ENCODE measurements at regions not wholly inside any gene's neighbourhood (a gene's known extent, or its start where the extent isn't known, plus 50 kb on each side); places are given as distances from the start of the nearest gene placed in this dataset.

- Histone ChIP-seq H3K36me3 (ENCODE audit: low read depth, missing control alignments) (no peaks in the 10 kb centered on the region), H3K4me1 (no peaks in the 10 kb centered on the region), H3K27me3 (no peaks in the 10 kb centered on the region), H3K4me3 (no peak overlapping the region), H3K27ac (no peak overlapping the region), H3K9me3 (no peaks in the 10 kb centered on the region)
- intact Hi-C loops (cut with DNase I; ENCODE audit: low total_unique reads) = no loop called here
- WGBS, 2 donors = 67 to 69% methylated on average over 5 of the region's 5 CpGs
- TF ChIP-seq, protein P1, sequence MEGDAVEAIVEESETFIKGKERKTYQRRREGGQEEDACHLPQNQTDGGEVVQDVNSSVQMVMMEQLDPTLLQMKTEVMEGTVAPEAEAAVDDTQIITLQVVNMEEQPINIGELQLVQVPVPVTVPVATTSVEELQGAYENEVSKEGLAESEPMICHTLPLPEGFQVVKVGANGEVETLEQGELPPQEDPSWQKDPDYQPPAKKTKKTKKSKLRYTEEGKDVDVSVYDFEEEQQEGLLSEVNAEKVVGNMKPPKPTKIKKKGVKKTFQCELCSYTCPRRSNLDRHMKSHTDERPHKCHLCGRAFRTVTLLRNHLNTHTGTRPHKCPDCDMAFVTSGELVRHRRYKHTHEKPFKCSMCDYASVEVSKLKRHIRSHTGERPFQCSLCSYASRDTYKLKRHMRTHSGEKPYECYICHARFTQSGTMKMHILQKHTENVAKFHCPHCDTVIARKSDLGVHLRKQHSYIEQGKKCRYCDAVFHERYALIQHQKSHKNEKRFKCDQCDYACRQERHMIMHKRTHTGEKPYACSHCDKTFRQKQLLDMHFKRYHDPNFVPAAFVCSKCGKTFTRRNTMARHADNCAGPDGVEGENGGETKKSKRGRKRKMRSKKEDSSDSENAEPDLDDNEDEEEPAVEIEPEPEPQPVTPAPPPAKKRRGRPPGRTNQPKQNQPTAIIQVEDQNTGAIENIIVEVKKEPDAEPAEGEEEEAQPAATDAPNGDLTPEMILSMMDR (IDR thresholded peaks at IDR 0.05) = no peak
- TF ChIP-seq POLR2A (IDR thresholded peaks at IDR 0.05) = no peak
- no peak for DNase-seq
Observed at GRCh38 chr1:172977296-172978017, 73.3 kb downstream of the TNFSF18 start.

- no peak overlapping the region for H3K4me3 ChIP-seq
- WGBS, 2 donors = 80 to 84% methylated on average over 3 of the region's 3 CpGs
- no peak for DNase-seq
- no peak overlapping the region for H3K27ac ChIP-seq
- H3K9me3 ChIP-seq = no peaks in the 10 kb centered on the region
- TF ChIP-seq POLR2A (IDR thresholded peaks at IDR 0.05) = no peak
- intact Hi-C loops (cut with DNase I; ENCODE audit: low total_unique reads) = no loop called here
- H3K27me3 ChIP-seq = no peaks in the 10 kb centered on the region
- no peaks in the 10 kb centered on the region for H3K36me3 ChIP-seq (ENCODE audit: low read depth, missing control alignments)
- no peaks in the 10 kb centered on the region for H3K4me1 ChIP-seq
Observed at GRCh38 chr1:172978595-172978994, 72.1 kb downstream of the TNFSF18 start.

DNA sequence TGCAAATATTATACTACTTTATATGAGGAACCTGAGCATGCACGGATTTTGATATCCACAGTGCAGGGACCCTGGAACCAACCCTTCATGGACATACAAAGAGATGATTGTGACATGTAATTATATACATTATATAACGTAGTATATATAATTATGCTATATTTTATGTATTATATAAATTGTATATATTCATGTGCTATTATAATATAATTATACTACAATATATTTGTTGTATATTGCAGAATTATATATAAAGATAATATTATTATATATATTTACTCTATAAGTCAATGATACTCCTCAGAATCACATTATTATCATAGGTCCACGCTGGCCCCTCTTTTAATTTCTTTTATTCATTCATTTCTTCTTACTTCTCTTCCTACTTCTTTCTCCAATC lies 70.9 kb downstream of the TNFSF18 start:
- WGBS, 2 donors = 72 to 78% methylated on average over 3 of the region's 3 CpGs
- H3K4me3 ChIP-seq = no peak overlapping the region
- H3K9me3 ChIP-seq = no peaks in the 10 kb centered on the region
- H3K36me3 ChIP-seq (ENCODE audit: low read depth, missing control alignments) = no peaks in the 10 kb centered on the region
- no peaks in the 10 kb centered on the region for H3K4me1 ChIP-seq
- intact Hi-C loops (cut with DNase I; ENCODE audit: low total_unique reads) = no loop called here
- H3K27ac ChIP-seq = no peak overlapping the region
- no peaks in the 10 kb centered on the region for H3K27me3 ChIP-seq
- no peak for TF ChIP-seq POLR2A (IDR thresholded peaks at IDR 0.05)
- TF ChIP-seq, protein P1 (IDR thresholded peaks at IDR 0.05) = no peak
- DNase-seq = no peak

DNA sequence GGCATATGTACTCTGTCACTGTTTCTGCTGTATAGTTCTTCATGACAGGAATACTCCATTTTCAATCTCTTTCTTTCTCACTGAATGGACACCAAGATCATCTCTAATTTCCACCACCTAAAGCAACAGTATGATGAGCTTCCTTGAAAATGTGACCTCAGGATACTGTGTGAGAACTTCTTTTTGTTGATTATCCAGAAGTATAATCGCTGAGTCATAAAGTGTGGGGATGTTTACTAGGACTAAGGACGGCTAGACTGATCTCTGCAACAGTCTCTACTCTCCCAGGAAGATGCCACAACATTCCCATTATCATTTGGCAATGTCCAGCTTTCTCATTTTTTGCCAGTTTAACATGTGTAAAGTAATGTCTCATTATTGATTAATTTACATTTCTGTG lies 70.3 kb downstream of the TNFSF18 start:
- DNase-seq = no peak
- 77 to 82% methylated on average over 2 of the region's 2 CpGs for WGBS, 2 donors
- Histone ChIP-seq H3K4me3 (no peak overlapping the region), H3K27ac (no peak overlapping the region), H3K9me3 (no peaks in the 10 kb centered on the region), H3K27me3 (no peaks in the 10 kb centered on the region), H3K4me1 (no peaks in the 10 kb centered on the region), H3K36me3 (ENCODE audit: low read depth, missing control alignments) (no peaks in the 10 kb centered on the region)
- TF ChIP-seq POLR2A (IDR thresholded peaks at IDR 0.05) = no peak
- TF ChIP-seq, protein P1 (IDR thresholded peaks at IDR 0.05) = no peak
- intact Hi-C loops (cut with DNase I; ENCODE audit: low total_unique reads) = no loop called here

DNA sequence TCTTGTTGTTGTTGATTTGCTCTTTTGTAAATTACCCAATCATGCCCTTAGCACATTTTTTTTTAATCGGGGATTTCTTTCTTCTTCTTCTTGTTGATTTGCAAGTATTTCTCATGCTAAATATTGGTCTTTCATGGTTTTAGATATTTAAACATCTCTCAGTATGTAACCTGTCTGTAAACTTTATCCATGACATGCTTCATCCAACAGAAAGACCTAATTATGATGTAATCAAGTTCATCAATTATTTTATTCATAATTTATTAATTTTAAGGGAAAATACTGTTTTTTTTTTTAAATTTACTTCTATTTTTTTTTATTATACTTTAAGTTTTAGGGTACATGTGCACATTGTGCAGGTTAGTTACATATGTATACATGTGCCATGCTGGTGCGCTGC lies 69.8 kb downstream of the TNFSF18 start:
- intact Hi-C loops (cut with DNase I; ENCODE audit: low total_unique reads) = no loop called here
- H3K27me3 ChIP-seq = no peaks in the 10 kb centered on the region
- H3K4me1 ChIP-seq = no peaks in the 10 kb centered on the region
- no peak overlapping the region for H3K4me3 ChIP-seq
- H3K36me3 ChIP-seq (ENCODE audit: low read depth, missing control alignments) = no peaks in the 10 kb centered on the region
- 93 to 97% methylated on average over 2 of the region's 2 CpGs for WGBS, 2 donors
- H3K9me3 ChIP-seq = no peaks in the 10 kb centered on the region
- TF ChIP-seq, protein P1 (IDR thresholded peaks at IDR 0.05) = no peak
- no peak for TF ChIP-seq POLR2A (IDR thresholded peaks at IDR 0.05)
- DNase-seq = no peak
- H3K27ac ChIP-seq = no peak overlapping the region
